ENCODE measurements at regions not wholly inside any gene's neighbourhood (a gene's known extent, or its start where the extent isn't known, plus 50 kb on each side); places are given as distances from the start of the nearest gene placed in this dataset.

- H3K4me3 ChIP-seq (ENCODE audit: low read length in 2 of 2), result no peak overlapping the region
- no peaks in the 10 kb centered on the region for H3K4me1 ChIP-seq (ENCODE audit: control insufficient read depth in 2 of 2, insufficient read depth in 2 of 2, low read length in 2 of 2)
- no peak overlapping the region for H3K27ac ChIP-seq (ENCODE audit: low read depth in 1 of 2, low read length in 1 of 2)
- no peaks in the 10 kb centered on the region for H3K27me3 ChIP-seq (ENCODE audit: control insufficient read depth in 2 of 2, insufficient read depth in 1 of 2, low read length in 1 of 2)
- no peak for DNase-seq (ENCODE audit: low read depth in 6 of 9, low spot score in 9 of 9)
- no peaks in the 10 kb centered on the region for H3K36me3 ChIP-seq (ENCODE audit: control insufficient read depth in 2 of 2, insufficient read depth in 2 of 2, low read length in 1 of 2)
- WGBS, result 93% methylated on average over 6 of the region's 6 CpGs
- H3K9me3 ChIP-seq (ENCODE audit: control insufficient read depth in 2 of 2, insufficient read depth in 1 of 2, low read length in 1 of 2), result no peaks in the 10 kb centered on the region
Observed at GRCh38 chr6:133051240-133051639, 189.9 kb upstream of the EYA4 start.

GRCh38 chr6:133052465-133052864, 188.7 kb upstream of the EYA4 start:
- Histone ChIP-seq H3K4me1 (ENCODE audit: control insufficient read depth in 2 of 2, insufficient read depth in 2 of 2, low read length in 2 of 2) (no peaks in the 10 kb centered on the region), H3K27ac (ENCODE audit: low read depth in 1 of 2, low read length in 1 of 2) (no peak overlapping the region), H3K9me3 (ENCODE audit: control insufficient read depth in 2 of 2, insufficient read depth in 1 of 2, low read length in 1 of 2) (no peaks in the 10 kb centered on the region), H3K4me3 (ENCODE audit: low read length in 2 of 2) (no peak overlapping the region), H3K27me3 (ENCODE audit: control insufficient read depth in 2 of 2, insufficient read depth in 1 of 2, low read length in 1 of 2) (no peaks in the 10 kb centered on the region), H3K36me3 (ENCODE audit: control insufficient read depth in 2 of 2, insufficient read depth in 2 of 2, low read length in 1 of 2) (no peaks in the 10 kb centered on the region)
- WGBS, result over 99% methylated on average over 2 of the region's 2 CpGs
- no peak for DNase-seq (ENCODE audit: low read depth in 6 of 9, low spot score in 9 of 9)

DNA sequence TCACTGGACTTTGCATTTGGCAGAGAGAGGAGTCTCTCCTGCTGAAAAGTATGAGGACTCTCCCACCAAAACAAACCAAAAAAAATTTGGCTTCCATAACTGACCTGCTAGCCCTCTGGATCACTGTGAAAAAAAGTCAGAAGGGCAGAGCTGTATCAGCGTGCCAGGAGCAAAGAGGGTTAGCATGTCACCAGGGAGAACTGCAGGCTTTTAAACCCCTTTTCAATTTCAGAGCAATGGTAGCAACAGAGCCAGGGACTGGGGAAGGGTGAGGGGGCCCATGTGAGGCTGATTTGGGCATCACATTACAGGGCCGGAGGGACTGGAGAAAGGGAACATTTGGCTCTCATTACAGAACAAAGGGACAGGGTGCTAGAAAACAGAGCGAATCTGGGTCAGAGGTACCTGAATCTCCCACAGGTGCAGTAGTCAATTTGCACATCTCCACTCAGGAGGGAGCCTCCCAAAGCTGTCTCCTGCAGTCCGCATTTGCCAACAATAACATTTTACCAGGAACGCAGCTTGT, 185.7 kb upstream of the EYA4 start:
- 93% methylated on average over 5 of the region's 5 CpGs for WGBS
- H3K4me1 ChIP-seq (ENCODE audit: control insufficient read depth in 2 of 2, insufficient read depth in 2 of 2, low read length in 2 of 2), result no peaks in the 10 kb centered on the region
- no peaks in the 10 kb centered on the region for H3K27me3 ChIP-seq (ENCODE audit: control insufficient read depth in 2 of 2, insufficient read depth in 1 of 2, low read length in 1 of 2)
- H3K4me3 ChIP-seq (ENCODE audit: low read length in 2 of 2), result no peak overlapping the region
- DNase-seq (ENCODE audit: low read depth in 6 of 9, low spot score in 9 of 9), result peak in 1 of 9 donors; percentile 4
- H3K36me3 ChIP-seq (ENCODE audit: control insufficient read depth in 2 of 2, insufficient read depth in 2 of 2, low read length in 1 of 2), result no peaks in the 10 kb centered on the region
- no peaks in the 10 kb centered on the region for H3K9me3 ChIP-seq (ENCODE audit: control insufficient read depth in 2 of 2, insufficient read depth in 1 of 2, low read length in 1 of 2)
- H3K27ac ChIP-seq (ENCODE audit: low read depth in 1 of 2, low read length in 1 of 2), result no peak overlapping the region

- H3K9me3 ChIP-seq (ENCODE audit: control insufficient read depth in 2 of 2, insufficient read depth in 1 of 2, low read length in 1 of 2), result no peaks in the 10 kb centered on the region
- H3K36me3 ChIP-seq (ENCODE audit: control insufficient read depth in 2 of 2, insufficient read depth in 2 of 2, low read length in 1 of 2), result no peaks in the 10 kb centered on the region
- no peak overlapping the region for H3K27ac ChIP-seq (ENCODE audit: low read depth in 1 of 2, low read length in 1 of 2)
- H3K27me3 ChIP-seq (ENCODE audit: control insufficient read depth in 2 of 2, insufficient read depth in 1 of 2, low read length in 1 of 2), result no peaks in the 10 kb centered on the region
- no peak overlapping the region for H3K4me3 ChIP-seq (ENCODE audit: low read length in 2 of 2)
- no peak for DNase-seq (ENCODE audit: low read depth in 6 of 9, low spot score in 9 of 9)
- no peaks in the 10 kb centered on the region for H3K4me1 ChIP-seq (ENCODE audit: control insufficient read depth in 2 of 2, insufficient read depth in 2 of 2, low read length in 2 of 2)
- WGBS, result 97% methylated on average over 2 of the region's 2 CpGs
Observed at GRCh38 chr6:133057352-133057751, 183.8 kb upstream of the EYA4 start.

DNA sequence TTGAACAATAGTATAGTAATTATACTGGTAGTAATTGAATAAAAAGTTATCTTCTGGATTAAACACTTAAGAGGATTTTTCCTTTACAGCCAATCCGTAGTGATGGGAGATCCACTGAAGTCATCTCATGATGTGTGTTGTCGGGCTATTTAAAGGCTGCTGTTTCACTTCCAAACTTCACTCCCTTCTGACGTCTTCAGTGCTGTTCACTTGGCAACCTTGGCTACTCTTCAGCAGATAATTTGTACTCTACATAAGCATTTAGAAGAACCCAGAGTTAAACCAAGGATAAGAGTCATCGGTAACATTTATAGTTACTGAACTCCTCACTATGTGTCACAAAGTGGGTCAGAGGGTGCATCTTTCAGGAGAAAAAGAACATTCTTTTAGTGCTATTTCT, 179.1 kb upstream of the EYA4 start:
- H3K27me3 ChIP-seq (ENCODE audit: control insufficient read depth in 2 of 2, insufficient read depth in 1 of 2, low read length in 1 of 2), result no peaks in the 10 kb centered on the region
- DNase-seq (ENCODE audit: low read depth in 6 of 9, low spot score in 9 of 9), result no peak
- H3K4me1 ChIP-seq (ENCODE audit: control insufficient read depth in 2 of 2, insufficient read depth in 2 of 2, low read length in 2 of 2), result no peaks in the 10 kb centered on the region
- no peaks in the 10 kb centered on the region for H3K36me3 ChIP-seq (ENCODE audit: control insufficient read depth in 2 of 2, insufficient read depth in 2 of 2, low read length in 1 of 2)
- 96% methylated on average over 4 of the region's 4 CpGs for WGBS
- H3K27ac ChIP-seq (ENCODE audit: low read depth in 1 of 2, low read length in 1 of 2), result no peak overlapping the region
- H3K4me3 ChIP-seq (ENCODE audit: low read length in 2 of 2), result no peak overlapping the region
- H3K9me3 ChIP-seq (ENCODE audit: control insufficient read depth in 2 of 2, insufficient read depth in 1 of 2, low read length in 1 of 2), result no peaks in the 10 kb centered on the region

GRCh38 chr6:133062696-133063306, 178.4 kb upstream of the EYA4 start:
- H3K27ac ChIP-seq (ENCODE audit: low read depth in 1 of 2, low read length in 1 of 2), result no peak overlapping the region
- no peaks in the 10 kb centered on the region for H3K27me3 ChIP-seq (ENCODE audit: control insufficient read depth in 2 of 2, insufficient read depth in 1 of 2, low read length in 1 of 2)
- WGBS, result 95% methylated on average over 8 of the region's 8 CpGs
- no peaks in the 10 kb centered on the region for H3K4me1 ChIP-seq (ENCODE audit: control insufficient read depth in 2 of 2, insufficient read depth in 2 of 2, low read length in 2 of 2)
- no peak overlapping the region for H3K4me3 ChIP-seq (ENCODE audit: low read length in 2 of 2)
- no peaks in the 10 kb centered on the region for H3K9me3 ChIP-seq (ENCODE audit: control insufficient read depth in 2 of 2, insufficient read depth in 1 of 2, low read length in 1 of 2)
- peak in 2 of 9 donors; percentile 1 to 12 for DNase-seq (ENCODE audit: low read depth in 6 of 9, low spot score in 9 of 9)
- H3K36me3 ChIP-seq (ENCODE audit: control insufficient read depth in 2 of 2, insufficient read depth in 2 of 2, low read length in 1 of 2), result no peaks in the 10 kb centered on the region

- 88% methylated on average over 3 of the region's 3 CpGs for WGBS
- no peaks in the 10 kb centered on the region for H3K4me1 ChIP-seq (ENCODE audit: control insufficient read depth in 2 of 2, insufficient read depth in 2 of 2, low read length in 2 of 2)
- no peaks in the 10 kb centered on the region for H3K9me3 ChIP-seq (ENCODE audit: control insufficient read depth in 2 of 2, insufficient read depth in 1 of 2, low read length in 1 of 2)
- H3K27ac ChIP-seq (ENCODE audit: low read depth in 1 of 2, low read length in 1 of 2), result no peak overlapping the region
- DNase-seq (ENCODE audit: low read depth in 6 of 9, low spot score in 9 of 9), result no peak
- no peaks in the 10 kb centered on the region for H3K36me3 ChIP-seq (ENCODE audit: control insufficient read depth in 2 of 2, insufficient read depth in 2 of 2, low read length in 1 of 2)
- no peaks in the 10 kb centered on the region for H3K27me3 ChIP-seq (ENCODE audit: control insufficient read depth in 2 of 2, insufficient read depth in 1 of 2, low read length in 1 of 2)
- no peak overlapping the region for H3K4me3 ChIP-seq (ENCODE audit: low read length in 2 of 2)
Observed at GRCh38 chr6:133067960-133068359, 173.2 kb upstream of the EYA4 start.

- WGBS, result 81% methylated on average over 4 of the region's 4 CpGs
Observed at GRCh38 chr6:133070410-133071043, 170.6 kb upstream of the EYA4 start.

DNA sequence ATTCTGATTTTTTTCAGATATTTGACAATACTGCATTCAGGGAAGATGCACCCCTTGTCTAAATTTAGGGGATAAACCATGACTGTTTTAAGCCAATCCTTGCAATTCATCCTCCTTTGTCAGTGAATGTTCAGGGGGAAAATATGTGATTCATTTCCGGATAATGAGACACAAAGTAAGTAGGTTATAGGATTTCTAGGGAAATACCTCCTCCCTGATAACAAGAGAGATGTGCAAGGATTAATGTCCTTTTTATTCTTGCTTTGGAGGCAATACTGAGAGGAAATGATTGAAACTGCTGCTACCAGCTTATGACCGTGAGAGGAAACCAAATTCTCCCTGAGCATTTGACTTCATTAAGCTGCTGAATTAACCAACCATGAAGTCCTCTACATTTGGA, 161.3 kb upstream of the EYA4 start:
- H3K9me3 ChIP-seq (ENCODE audit: control insufficient read depth in 2 of 2, insufficient read depth in 1 of 2, low read length in 1 of 2), result no peaks in the 10 kb centered on the region
- H3K27ac ChIP-seq (ENCODE audit: low read depth in 1 of 2, low read length in 1 of 2), result no peak overlapping the region
- no peaks in the 10 kb centered on the region for H3K4me1 ChIP-seq (ENCODE audit: control insufficient read depth in 2 of 2, insufficient read depth in 2 of 2, low read length in 2 of 2)
- 67% methylated on average over 2 of the region's 2 CpGs for WGBS
- H3K4me3 ChIP-seq (ENCODE audit: low read length in 2 of 2), result no peak overlapping the region
- DNase-seq (ENCODE audit: low read depth in 6 of 9, low spot score in 9 of 9), result no peak
- no peaks in the 10 kb centered on the region for H3K36me3 ChIP-seq (ENCODE audit: control insufficient read depth in 2 of 2, insufficient read depth in 2 of 2, low read length in 1 of 2)
- no peaks in the 10 kb centered on the region for H3K27me3 ChIP-seq (ENCODE audit: control insufficient read depth in 2 of 2, insufficient read depth in 1 of 2, low read length in 1 of 2)

More at GRCh38 chr6:133070410-133071043, 170.6 kb upstream of the EYA4 start:
- Histone ChIP-seq H3K4me3 (ENCODE audit: low read length in 2 of 2) (no peak overlapping the region), H3K27me3 (ENCODE audit: control insufficient read depth in 2 of 2, insufficient read depth in 1 of 2, low read length in 1 of 2) (no peaks in the 10 kb centered on the region), H3K27ac (ENCODE audit: low read depth in 1 of 2, low read length in 1 of 2) (no peak overlapping the region), H3K36me3 (ENCODE audit: control insufficient read depth in 2 of 2, insufficient read depth in 2 of 2, low read length in 1 of 2) (no peaks in the 10 kb centered on the region), H3K4me1 (ENCODE audit: control insufficient read depth in 2 of 2, insufficient read depth in 2 of 2, low read length in 2 of 2) (no peaks in the 10 kb centered on the region), H3K9me3 (ENCODE audit: control insufficient read depth in 2 of 2, insufficient read depth in 1 of 2, low read length in 1 of 2) (no peaks in the 10 kb centered on the region)
- no peak for DNase-seq (ENCODE audit: low read depth in 6 of 9, low spot score in 9 of 9)
